OCI-LY1 (cell line): ENCODE measurements at regions not wholly inside any gene's neighbourhood (a gene's known extent, or its start where the extent isn't known, plus 50 kb on each side); places are given as distances from the start of the nearest gene placed in this dataset.

Source experiments
- CTCF ChIP-seq: fragments of 200-600 bp; sonication (generic), shearing (Covaris generic); IDR thresholded peaks from 2 replicates; pipeline ENCODE4 v1.5.1; 2017; ENCODE audit warnings: mild to moderate bottlenecking, antibody characterized with exemption, low read length, moderate library complexity, mixed read lengths
- EZH2 ChIP-seq: fragments of 200-600 bp; sonication (generic), shearing (Covaris generic); IDR thresholded peaks from 2 replicates; pipeline ENCODE4 v1.8.0; 2017; ENCODE audit warnings: borderline replicate concordance, mixed run types, mild to moderate bottlenecking, antibody characterized with exemption, low read length, moderate library complexity, mixed read lengths

GRCh38 chr4:180518906-180519305, 1724.3 kb upstream of the TENM3 start:
- TF ChIP-seq CTCF (no peak), EZH2 (no peak)
